Activated CD4-positive, alpha-beta memory T cell treated with anti-CD3 and anti-CD28 coated beads for 36 hours (primary cell): ENCODE measurements at regions not wholly inside any gene's neighbourhood (a gene's known extent, or its start where the extent isn't known, plus 50 kb on each side); places are given as distances from the start of the nearest gene placed in this dataset.

ENCODE experiments used
- CTCF ChIA-PET: fragments of 350-600 bp; sonication (Branson Sonifier 250); formaldehyde crosslinking; loops from one replicate; lab custom pipeline; 2021; ENCODE audit warnings: antibody characterized with exemption, inconsistent platforms; lab: Charles Lee
- POLR2A ChIA-PET: fragments of 350-600 bp; sonication (Branson Sonifier 250); formaldehyde crosslinking; loops from one replicate; lab custom pipeline; 2021; ENCODE audit warnings: antibody characterized with exemption; lab: Charles Lee
- DNase-seq: peaks from one replicate; pipeline ENCODE4 v3.0.0-alpha.2; 2020
- H3K27ac Mint-ChIP-seq: one replicate; pipeline ENCODE4 v1.8.0; 2021; ENCODE audit warnings: mixed read lengths
- H3K27me3 Mint-ChIP-seq: one replicate; pipeline ENCODE4 v1.8.0; 2021; ENCODE audit warnings: mixed read lengths
- H3K36me3 Mint-ChIP-seq: one replicate; pipeline ENCODE4 v1.8.0; 2021; ENCODE audit warnings: mixed read lengths
- H3K4me1 Mint-ChIP-seq: one replicate; pipeline ENCODE4 v1.8.0; 2021; ENCODE audit warnings: low read depth, mixed read lengths
- H3K4me3 Mint-ChIP-seq: one replicate; pipeline ENCODE4 v1.8.0; 2021; ENCODE audit warnings: mild to moderate bottlenecking, mixed read lengths
- H3K9me3 Mint-ChIP-seq: one replicate; pipeline ENCODE4 v1.8.0; 2021; ENCODE audit warnings: mixed read lengths
- intact Hi-C: fragments of 100-400 bp; cut with micrococcal nuclease; formaldehyde crosslinking; loops from one replicate; pipeline ENCODE4 v1.15.1; 2023

GRCh38 chr4:108396900-108397497 lies 223.4 kb upstream of the RPL34 start:
- ChIA-PET CTCF (no interaction called here), POLR2A (no interaction called here)
- Mint-ChIP-seq H3K4me3 (no peak overlapping the region), H3K36me3 (no peaks in the 10 kb centered on the region), H3K27ac (no peak overlapping the region), H3K27me3 (no peaks in the 10 kb centered on the region), H3K4me1 (peaks cover 2% of the 10 kb centered on the region), H3K9me3 (no peaks in the 10 kb centered on the region)
- DNase-seq, result no peak
- intact Hi-C loops, result no loop called here

- no peak for DNase-seq
- CTCF ChIA-PET, result no interaction called here
- POLR2A ChIA-PET, result no interaction called here
These were observed 224.6 kb upstream of the RPL34 start for GRCh38 chr4:108395786-108396185.

GRCh38 chr4:108393890-108394472 lies 225.2 kb upstream of the LEF1 start:
- no peaks in the 10 kb centered on the region for H3K9me3 Mint-ChIP-seq
- H3K27ac Mint-ChIP-seq, result no peak overlapping the region
- H3K27me3 Mint-ChIP-seq, result no peaks in the 10 kb centered on the region
- H3K4me3 Mint-ChIP-seq, result no peak overlapping the region
- ChIA-PET CTCF (no interaction called here), POLR2A (no interaction called here)
- H3K36me3 Mint-ChIP-seq, result no peaks in the 10 kb centered on the region
- H3K4me1 Mint-ChIP-seq, result peaks cover 2% of the 10 kb centered on the region
- no peak for DNase-seq
- intact Hi-C loops, result no loop called here

More at GRCh38 chr4:108395786-108396185, 224.6 kb upstream of the RPL34 start:
- no peak overlapping the region for H3K27ac Mint-ChIP-seq
- intact Hi-C loops, result no loop called here
- H3K4me3 Mint-ChIP-seq, result no peak overlapping the region
- no peaks in the 10 kb centered on the region for H3K36me3 Mint-ChIP-seq
- no peaks in the 10 kb centered on the region for H3K27me3 Mint-ChIP-seq
- H3K9me3 Mint-ChIP-seq, result no peaks in the 10 kb centered on the region
- peaks cover 2% of the 10 kb centered on the region for H3K4me1 Mint-ChIP-seq

- POLR2A ChIA-PET, result no interaction called here
These were observed 223.1 kb upstream of the LEF1 start for GRCh38 chr4:108391701-108392455.

GRCh38 chr4:108385076-108385475 lies 216.3 kb upstream of the LEF1 start:
- POLR2A ChIA-PET, result no interaction called here
- no peaks in the 10 kb centered on the region for H3K36me3 Mint-ChIP-seq

More at GRCh38 chr4:108391701-108392455, 223.1 kb upstream of the LEF1 start:
- intact Hi-C loops, result no loop called here
- Mint-ChIP-seq H3K9me3 (no peaks in the 10 kb centered on the region), H3K4me3 (no peak overlapping the region), H3K27me3 (no peaks in the 10 kb centered on the region), H3K27ac (no peak overlapping the region), H3K4me1 (peaks cover 2% of the 10 kb centered on the region), H3K36me3 (no peaks in the 10 kb centered on the region)
- no peak for DNase-seq
- CTCF ChIA-PET, result interaction anchor here (0.6 to 2.2 kb wide), 2 partner anchors 102 to 373 kb away, joined by 3 to 6 read pairs; no protein-coding TSS in a partner anchor

GRCh38 chr4:108384544-108384943 lies 215.8 kb upstream of the LEF1 start:
- Mint-ChIP-seq H3K27me3 (no peaks in the 10 kb centered on the region), H3K4me3 (no peak overlapping the region), H3K9me3 (no peaks in the 10 kb centered on the region), H3K36me3 (no peaks in the 10 kb centered on the region), H3K27ac (no peak overlapping the region), H3K4me1 (no peaks in the 10 kb centered on the region)
- intact Hi-C loops, result no loop called here
- CTCF ChIA-PET, result no interaction called here
- no peak for DNase-seq
- POLR2A ChIA-PET, result no interaction called here

More at GRCh38 chr4:108385076-108385475, 216.3 kb upstream of the LEF1 start:
- Mint-ChIP-seq H3K27ac (no peak overlapping the region), H3K4me1 (no peaks in the 10 kb centered on the region), H3K9me3 (no peaks in the 10 kb centered on the region), H3K4me3 (no peak overlapping the region), H3K27me3 (no peaks in the 10 kb centered on the region)
- intact Hi-C loops, result no loop called here
- CTCF ChIA-PET, result no interaction called here
- no peak for DNase-seq

GRCh38 chr4:108383157-108383556 lies 214.4 kb upstream of the LEF1 start:
- no peak overlapping the region for H3K4me3 Mint-ChIP-seq
- H3K36me3 Mint-ChIP-seq, result no peaks in the 10 kb centered on the region
- DNase-seq, result no peak
- ChIA-PET CTCF (no interaction called here), POLR2A (no interaction called here)
- no peaks in the 10 kb centered on the region for H3K27me3 Mint-ChIP-seq
- no peaks in the 10 kb centered on the region for H3K4me1 Mint-ChIP-seq
- no peak overlapping the region for H3K27ac Mint-ChIP-seq
- no peaks in the 10 kb centered on the region for H3K9me3 Mint-ChIP-seq
- intact Hi-C loops, result no loop called here

- Mint-ChIP-seq H3K4me3 (no peak overlapping the region), H3K9me3 (no peaks in the 10 kb centered on the region), H3K4me1 (no peaks in the 10 kb centered on the region), H3K27me3 (no peaks in the 10 kb centered on the region), H3K36me3 (no peaks in the 10 kb centered on the region), H3K27ac (no peak overlapping the region)
- POLR2A ChIA-PET, result no interaction called here
- CTCF ChIA-PET, result no interaction called here
- intact Hi-C loops, result no loop called here
- DNase-seq, result no peak
These were observed 214.0 kb upstream of the LEF1 start for GRCh38 chr4:108382751-108383150.

- Mint-ChIP-seq H3K4me3 (no peak overlapping the region), H3K27me3 (no peaks in the 10 kb centered on the region), H3K36me3 (no peaks in the 10 kb centered on the region), H3K27ac (no peak overlapping the region), H3K4me1 (peaks cover 3% of the 10 kb centered on the region), H3K9me3 (no peaks in the 10 kb centered on the region)
- CTCF ChIA-PET, result no interaction called here
- no peak for DNase-seq
- POLR2A ChIA-PET, result no interaction called here
- intact Hi-C loops, result no loop called here
These were observed 209.4 kb upstream of the LEF1 start for GRCh38 chr4:108378164-108378563.

- ChIA-PET CTCF (no interaction called here), POLR2A (no interaction called here)
- H3K4me1 Mint-ChIP-seq, result peaks cover 10% of the 10 kb centered on the region
- no peaks in the 10 kb centered on the region for H3K9me3 Mint-ChIP-seq
- intact Hi-C loops, result no loop called here
- no peak overlapping the region for H3K27ac Mint-ChIP-seq
- no peaks in the 10 kb centered on the region for H3K27me3 Mint-ChIP-seq
- H3K4me3 Mint-ChIP-seq, result no peak overlapping the region
- DNase-seq, result no peak
- H3K36me3 Mint-ChIP-seq, result no peaks in the 10 kb centered on the region
These were observed 208.3 kb upstream of the LEF1 start for GRCh38 chr4:108377021-108377420.

- Mint-ChIP-seq H3K4me3 (no peak overlapping the region), H3K27me3 (no peaks in the 10 kb centered on the region), H3K36me3 (no peaks in the 10 kb centered on the region), H3K4me1 (peaks cover 11% of the 10 kb centered on the region), H3K9me3 (no peaks in the 10 kb centered on the region), H3K27ac (no peak overlapping the region)
- ChIA-PET POLR2A (no interaction called here), CTCF (no interaction called here)
- DNase-seq, result no peak
- intact Hi-C loops, result no loop called here
These were observed 206.7 kb upstream of the LEF1 start for GRCh38 chr4:108375434-108375833.

GRCh38 chr4:108372681-108373080 lies 203.9 kb upstream of the LEF1 start:
- no peak overlapping the region for H3K27ac Mint-ChIP-seq

More at GRCh38 chr4:108372681-108373080, 203.9 kb upstream of the LEF1 start:
- Mint-ChIP-seq H3K36me3 (no peaks in the 10 kb centered on the region), H3K4me3 (no peak overlapping the region), H3K27me3 (no peaks in the 10 kb centered on the region), H3K9me3 (no peaks in the 10 kb centered on the region), H3K4me1 (peaks cover 13% of the 10 kb centered on the region)
- DNase-seq, result peak; percentile 52
- POLR2A ChIA-PET, result no interaction called here
- intact Hi-C loops, result no loop called here
- CTCF ChIA-PET, result interaction anchor here (0.8 to 1.4 kb wide), 2 partner anchors 26 to 198 kb away, joined by 3 to 5 read pairs; no protein-coding TSS in a partner anchor
